Natural killer cell (primary cell): ENCODE measurements at regions not wholly inside any gene's neighbourhood (a gene's known extent, or its start where the extent isn't known, plus 50 kb on each side); places are given as distances from the start of the nearest gene placed in this dataset.

Experiments
- ATAC-seq, 3 donors: fragments of 150-1000 bp in 2 of 3; fragments of 200-7000 bp in 1 of 3; cut with Tn5 transposase; 1 replicate in 1 of 3; 2 replicates in 2 of 3; pipeline ENCODE4 v1.10.0; 2021; ENCODE audit warnings: mild to moderate bottlenecking in 2 of 3, moderate library complexity in 2 of 3
- DNase-seq, 2 donors: peaks; one replicate each; pipeline versions ENCODE4 v3.0.0 to v3.0.0-alpha.2; 2013 to 2021; ENCODE audit warnings: mixed read lengths in 1 of 2
- H3K27ac ChIP-seq: one replicate; pipeline ENCODE4 v1.5.1; 2013; ENCODE audit warnings: mild to moderate bottlenecking, low read length
- H3K27me3 ChIP-seq: one replicate; pipeline ENCODE4 v1.6.1; 2013; ENCODE audit warnings: low read length; ENCODE audit not compliant: control insufficient read depth, insufficient read depth
- H3K36me3 ChIP-seq: one replicate; pipeline ENCODE4 v1.6.1; 2013; ENCODE audit warnings: low read length; ENCODE audit not compliant: control insufficient read depth, insufficient read depth
- H3K4me1 ChIP-seq: one replicate; pipeline ENCODE4 v1.6.1; 2013; ENCODE audit warnings: low read length; ENCODE audit not compliant: control insufficient read depth, insufficient read depth
- H3K4me3 ChIP-seq: one replicate; pipeline ENCODE4 v1.5.1; 2013; ENCODE audit warnings: low read length
- H3K9me3 ChIP-seq: one replicate; pipeline ENCODE4 v1.6.1; 2013; ENCODE audit warnings: low read length; ENCODE audit not compliant: control insufficient read depth, insufficient read depth
- H3K27ac Mint-ChIP-seq, 2 donors: one replicate each; pipeline ENCODE4 v1.8.0; 2022; ENCODE audit warnings: mild to moderate bottlenecking in 2 of 2, mixed read lengths in 2 of 2, moderate library complexity in 1 of 2
- H3K27me3 Mint-ChIP-seq, 2 donors: one replicate each; pipeline ENCODE4 v1.8.0; 2022; ENCODE audit warnings: low read depth in 2 of 2, mixed read lengths in 2 of 2
- H3K36me3 Mint-ChIP-seq: one replicate; pipeline ENCODE4 v1.8.0; 2022; ENCODE audit warnings: mixed read lengths
- H3K4me1 Mint-ChIP-seq, 2 donors: one replicate each; pipeline ENCODE4 v1.8.0; 2022; ENCODE audit warnings: mixed read lengths in 2 of 2
- H3K4me3 Mint-ChIP-seq: one replicate; pipeline ENCODE4 v1.8.0; 2022; ENCODE audit warnings: mild to moderate bottlenecking, moderate library complexity, mixed read lengths
- H3K9me3 Mint-ChIP-seq, 2 donors: one replicate each; pipeline ENCODE4 v1.8.0; 2022; ENCODE audit warnings: mixed read lengths in 2 of 2
- CTCF ChIP-seq: fragments of 200-600 bp; IDR thresholded peaks from one replicate; pipeline ENCODE4 v1.8.0; 2022; ENCODE audit warnings: antibody characterized with exemption
- WGBS: methylation state at CpG from one replicate; pipeline ENCODE4 v1.1.7; 2013; ENCODE audit warnings: missing lambda C conversion rate; ENCODE audit not compliant: insufficient coverage; 5-methylcytosine and 5-hydroxymethylcytosine counted together
- intact Hi-C: fragments of 100-400 bp; cut with micrococcal nuclease; formaldehyde crosslinking; loops from one replicate; pipeline ENCODE4 v1.14.2; 2022

GRCh38 chr11:104488561-104488960, 324.6 kb upstream of the PDGFD start:
- no peaks in the 10 kb centered on the region for H3K4me1 Mint-ChIP-seq
- no peak overlapping the region for H3K27ac Mint-ChIP-seq
- Histone ChIP-seq H3K4me1 (no peaks in the 10 kb centered on the region), H3K36me3 (no peaks in the 10 kb centered on the region), H3K4me3 (no peak overlapping the region), H3K9me3 (peaks cover 9% of the 10 kb centered on the region), H3K27ac (no peak overlapping the region), H3K27me3 (no peaks in the 10 kb centered on the region)
- peaks cover 3 to 14% of the 10 kb centered on the region in 2 donors for H3K9me3 Mint-ChIP-seq
- intact Hi-C loops: no loop called here
- 83% methylated on average over 1 of the region's 3 CpGs for whole genome bisulfite sequencing
- no peak overlapping the region for H3K4me3 Mint-ChIP-seq
- no peaks in the 10 kb centered on the region for H3K27me3 Mint-ChIP-seq
- H3K36me3 Mint-ChIP-seq: no peaks in the 10 kb centered on the region
- ATAC-seq: no peak
- no peak for TF ChIP-seq CTCF
- DNase-seq: no peak

GRCh38 chr11:104487046-104487806, 323.3 kb upstream of the PDGFD start:
- Histone ChIP-seq H3K27me3 (no peaks in the 10 kb centered on the region), H3K36me3 (no peaks in the 10 kb centered on the region), H3K27ac (no peak overlapping the region), H3K4me3 (no peak overlapping the region), H3K4me1 (no peaks in the 10 kb centered on the region), H3K9me3 (peaks cover 9% of the 10 kb centered on the region)
- no peak for TF ChIP-seq CTCF
- Mint-ChIP-seq H3K27me3 (no peaks in the 10 kb centered on the region), H3K4me3 (no peak overlapping the region), H3K4me1 (no peaks in the 10 kb centered on the region), H3K36me3 (peaks cover 5% of the 10 kb centered on the region), H3K9me3 (peaks cover 5 to 18% of the 10 kb centered on the region in 2 donors), H3K27ac (no peak overlapping the region)
- 69% methylated on average over 3 of the region's 4 CpGs for WGBS
- ATAC-seq: no peak
- no peak for DNase-seq
- intact Hi-C loops: no loop called here

- Histone ChIP-seq H3K9me3 (no peaks in the 10 kb centered on the region), H3K4me3 (no peak overlapping the region), H3K27ac (no peak overlapping the region), H3K36me3 (no peaks in the 10 kb centered on the region), H3K27me3 (no peaks in the 10 kb centered on the region), H3K4me1 (no peaks in the 10 kb centered on the region)
- no peak overlapping the region for H3K27ac Mint-ChIP-seq
- DNase-seq (no peak), ATAC-seq (no peak)
- TF ChIP-seq CTCF: no peak
- H3K27me3 Mint-ChIP-seq: no peaks in the 10 kb centered on the region
- peaks cover 17% of the 10 kb centered on the region for H3K36me3 Mint-ChIP-seq
- intact Hi-C loops: no loop called here
- WGBS: 61% methylated on average over 4 of the region's 4 CpGs
- no peak overlapping the region for H3K4me3 Mint-ChIP-seq
- peaks cover 2 to 13% of the 10 kb centered on the region in 2 donors for H3K9me3 Mint-ChIP-seq
- H3K4me1 Mint-ChIP-seq: no peaks in the 10 kb centered on the region
Measured at GRCh38 chr11:104484804-104485554, 321.0 kb upstream of the PDGFD start.
